ENCODE measurements at regions not wholly inside any gene's neighbourhood (a gene's known extent, or its start where the extent isn't known, plus 50 kb on each side); places are given as distances from the start of the nearest gene placed in this dataset.

DNA sequence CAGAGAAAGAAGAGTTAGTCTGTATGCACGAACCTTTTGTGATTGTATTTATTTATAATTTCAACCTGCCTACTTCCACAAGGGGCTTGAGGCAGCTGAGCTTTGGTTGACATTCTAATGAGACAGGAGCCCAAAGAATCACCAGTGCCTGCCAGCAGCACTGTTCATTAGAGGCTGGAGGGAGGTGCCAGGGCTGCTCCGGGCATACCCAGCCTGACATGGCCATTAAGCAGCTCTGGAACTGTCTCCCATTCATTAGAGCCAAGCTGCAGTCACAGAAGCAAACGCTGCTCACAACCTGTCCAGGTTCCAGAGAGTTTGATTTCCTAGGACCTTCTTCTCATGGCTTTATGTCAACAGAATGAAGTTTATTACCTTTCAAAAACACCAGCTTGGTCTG lies 425.5 kb downstream of the RFC3 start:
- Histone ChIP-seq H3K4ac (ENCODE audit: low read length) (no peak overlapping the region), H2AK5ac (ENCODE audit: low read depth, low read length) (no peak overlapping the region), H2BK12ac (ENCODE audit: low read length) (no peak overlapping the region), H2BK5ac (ENCODE audit: low read length) (no peak overlapping the region), H3K9me3 (replicated peaks in 1 of 2; ENCODE audit: control insufficient read depth in 2 of 2, insufficient read depth in 1 of 2, low read depth in 1 of 2, low read length in 2 of 2) (no peaks in the 10 kb centered on the region), H3K36me3 (replicated peaks in 1 of 2; ENCODE audit: control insufficient read depth in 2 of 2, insufficient read depth in 2 of 2, low read length in 2 of 2) (no peaks in the 10 kb centered on the region), H3K18ac (ENCODE audit: low read length) (peak overlapping the region; percentile 35), H2BK15ac (ENCODE audit: low read length) (no peak overlapping the region), H3K4me1 (ENCODE audit: control insufficient read depth in 2 of 2, insufficient read depth in 1 of 2, low read depth in 1 of 2, low read length in 2 of 2) (no peaks in the 10 kb centered on the region), H4K91ac (ENCODE audit: low read depth, low read length, poor library complexity) (no peak overlapping the region), H3K9ac (ENCODE audit: low read depth, low read length, poor library complexity) (no peak overlapping the region), H3K4me2 (ENCODE audit: insufficient read depth, low read length, poor library complexity, severe bottlenecking) (no peak overlapping the region), H2BK120ac (ENCODE audit: low read depth, low read length) (no peak overlapping the region), H3K4me3 (ENCODE audit: low read length in 2 of 2) (no peak overlapping the region), H2AFZ (ENCODE audit: low read length) (no peak overlapping the region), H4K8ac (ENCODE audit: low read depth, low read length) (no peak overlapping the region), H3K27me3 (ENCODE audit: control insufficient read depth in 3 of 3, insufficient read depth in 3 of 3, low read depth in 1 of 3, low read length in 3 of 3) (no peaks in the 10 kb centered on the region), H3K27ac (replicated peaks; ENCODE audit: low read length) (no peak overlapping the region), H3K14ac (ENCODE audit: low read length) (no peak overlapping the region), H3K23ac (ENCODE audit: low read depth, low read length, poor library complexity) (no peak overlapping the region), H3K79me1 (ENCODE audit: low read depth, low read length) (no peaks in the 10 kb centered on the region)
- no peak for DNase-seq (ENCODE audit: low spot score)
- WGBS, 2 donors (ENCODE audit: extremely low coverage in 2 of 2, insufficient read length in 2 of 2, insufficient replicate concordance in 1 of 2): no CpG with 5 or more reads among the region's 3 CpGs

DNA sequence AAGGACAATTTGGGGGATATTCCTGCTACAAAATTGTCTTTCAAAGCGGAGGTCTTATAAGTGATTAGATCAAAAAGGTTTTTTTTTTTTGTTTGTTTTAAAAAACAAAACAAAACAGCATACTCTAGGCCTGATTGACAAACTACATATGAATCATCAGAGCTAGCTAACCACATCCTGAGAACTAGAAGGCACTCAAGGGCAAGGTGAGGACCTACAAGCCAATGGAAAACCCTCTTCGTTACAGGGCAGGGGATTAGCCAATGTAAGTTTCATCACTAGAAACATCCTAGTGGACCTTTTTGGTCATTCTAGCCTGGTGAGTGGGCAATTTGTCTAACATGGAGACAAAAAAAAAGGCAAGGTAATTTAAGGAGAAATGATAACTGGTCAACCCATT lies 428.6 kb downstream of the RFC3 start:
- no peak overlapping the region for H4K91ac ChIP-seq (ENCODE audit: low read depth, low read length, poor library complexity)
- H3K36me3 ChIP-seq (replicated peaks in 1 of 2; ENCODE audit: control insufficient read depth in 2 of 2, insufficient read depth in 2 of 2, low read length in 2 of 2): no peaks in the 10 kb centered on the region
- no peak overlapping the region for H3K4ac ChIP-seq (ENCODE audit: low read length)
- H2BK15ac ChIP-seq (ENCODE audit: low read length): no peak overlapping the region
- H3K27ac ChIP-seq (replicated peaks; ENCODE audit: low read length): no peak overlapping the region
- no peak overlapping the region for H2AFZ ChIP-seq (ENCODE audit: low read length)
- no peaks in the 10 kb centered on the region for H3K9me3 ChIP-seq (replicated peaks in 1 of 2; ENCODE audit: control insufficient read depth in 2 of 2, insufficient read depth in 1 of 2, low read depth in 1 of 2, low read length in 2 of 2)
- H3K79me1 ChIP-seq (ENCODE audit: low read depth, low read length): no peaks in the 10 kb centered on the region
- H3K4me2 ChIP-seq (ENCODE audit: insufficient read depth, low read length, poor library complexity, severe bottlenecking): no peak overlapping the region
- H2BK12ac ChIP-seq (ENCODE audit: low read length): no peak overlapping the region
- no peak overlapping the region for H3K4me3 ChIP-seq (ENCODE audit: low read length in 2 of 2)
- no peak overlapping the region for H3K9ac ChIP-seq (ENCODE audit: low read depth, low read length, poor library complexity)
- H2BK5ac ChIP-seq (ENCODE audit: low read length): no peak overlapping the region
- no peak for DNase-seq (ENCODE audit: low spot score)
- H3K14ac ChIP-seq (ENCODE audit: low read length): no peak overlapping the region
- no peaks in the 10 kb centered on the region for H3K27me3 ChIP-seq (ENCODE audit: control insufficient read depth in 3 of 3, insufficient read depth in 3 of 3, low read depth in 1 of 3, low read length in 3 of 3)
- no peak overlapping the region for H2AK5ac ChIP-seq (ENCODE audit: low read depth, low read length)
- no peak overlapping the region for H4K8ac ChIP-seq (ENCODE audit: low read depth, low read length)
- H3K4me1 ChIP-seq (ENCODE audit: control insufficient read depth in 2 of 2, insufficient read depth in 1 of 2, low read depth in 1 of 2, low read length in 2 of 2): peaks cover 0 to 2% of the 10 kb centered on the region in 2 donors
- no peak overlapping the region for H3K23ac ChIP-seq (ENCODE audit: low read depth, low read length, poor library complexity)
- H2BK120ac ChIP-seq (ENCODE audit: low read depth, low read length): no peak overlapping the region
- no CpG with 5 or more reads among the region's 2 CpGs for WGBS, 2 donors (ENCODE audit: extremely low coverage in 2 of 2, insufficient read length in 2 of 2, insufficient replicate concordance in 1 of 2)
- H3K18ac ChIP-seq (ENCODE audit: low read length): no peak overlapping the region

GRCh38 chr13:34247596-34247995 lies 429.6 kb downstream of the RFC3 start:
- no peak overlapping the region for H3K4ac ChIP-seq (ENCODE audit: low read length)
- WGBS, 2 donors (ENCODE audit: extremely low coverage in 2 of 2, insufficient read length in 2 of 2, insufficient replicate concordance in 1 of 2): no CpG with 5 or more reads among the region's 1 CpG
- H3K18ac ChIP-seq (ENCODE audit: low read length): no peak overlapping the region
- no peak for DNase-seq (ENCODE audit: low spot score)
- H4K91ac ChIP-seq (ENCODE audit: low read depth, low read length, poor library complexity): no peak overlapping the region
- H3K14ac ChIP-seq (ENCODE audit: low read length): no peak overlapping the region
- H2BK120ac ChIP-seq (ENCODE audit: low read depth, low read length): no peak overlapping the region
- no peaks in the 10 kb centered on the region for H3K79me1 ChIP-seq (ENCODE audit: low read depth, low read length)
- no peak overlapping the region for H3K9ac ChIP-seq (ENCODE audit: low read depth, low read length, poor library complexity)
- no peak overlapping the region for H3K4me2 ChIP-seq (ENCODE audit: insufficient read depth, low read length, poor library complexity, severe bottlenecking)
- no peak overlapping the region for H2BK15ac ChIP-seq (ENCODE audit: low read length)
- no peaks in the 10 kb centered on the region for H3K36me3 ChIP-seq (replicated peaks in 1 of 2; ENCODE audit: control insufficient read depth in 2 of 2, insufficient read depth in 2 of 2, low read length in 2 of 2)
- no peak overlapping the region for H2AK5ac ChIP-seq (ENCODE audit: low read depth, low read length)
- no peak overlapping the region for H3K4me3 ChIP-seq (ENCODE audit: low read length in 2 of 2)
- no peaks in the 10 kb centered on the region for H3K9me3 ChIP-seq (replicated peaks in 1 of 2; ENCODE audit: control insufficient read depth in 2 of 2, insufficient read depth in 1 of 2, low read depth in 1 of 2, low read length in 2 of 2)
- no peak overlapping the region for H3K23ac ChIP-seq (ENCODE audit: low read depth, low read length, poor library complexity)
- no peak overlapping the region for H4K8ac ChIP-seq (ENCODE audit: low read depth, low read length)
- peaks cover 0 to 2% of the 10 kb centered on the region in 2 donors for H3K4me1 ChIP-seq (ENCODE audit: control insufficient read depth in 2 of 2, insufficient read depth in 1 of 2, low read depth in 1 of 2, low read length in 2 of 2)
- no peak overlapping the region for H2AFZ ChIP-seq (ENCODE audit: low read length)
- no peak overlapping the region for H2BK5ac ChIP-seq (ENCODE audit: low read length)
- no peaks in the 10 kb centered on the region for H3K27me3 ChIP-seq (ENCODE audit: control insufficient read depth in 3 of 3, insufficient read depth in 3 of 3, low read depth in 1 of 3, low read length in 3 of 3)
- H3K27ac ChIP-seq (replicated peaks; ENCODE audit: low read length): no peak overlapping the region
- no peak overlapping the region for H2BK12ac ChIP-seq (ENCODE audit: low read length)

GRCh38 chr13:34249546-34250039 lies 431.6 kb downstream of the RFC3 start:
- Histone ChIP-seq H2AK5ac (ENCODE audit: low read depth, low read length) (no peak overlapping the region), H3K4me1 (ENCODE audit: control insufficient read depth in 2 of 2, insufficient read depth in 1 of 2, low read depth in 1 of 2, low read length in 2 of 2) (peaks cover 0 to 2% of the 10 kb centered on the region in 2 donors), H2AFZ (ENCODE audit: low read length) (no peak overlapping the region), H3K23ac (ENCODE audit: low read depth, low read length, poor library complexity) (no peak overlapping the region), H3K36me3 (replicated peaks in 1 of 2; ENCODE audit: control insufficient read depth in 2 of 2, insufficient read depth in 2 of 2, low read length in 2 of 2) (no peaks in the 10 kb centered on the region), H3K4ac (ENCODE audit: low read length) (no peak overlapping the region), H4K8ac (ENCODE audit: low read depth, low read length) (no peak overlapping the region), H3K79me1 (ENCODE audit: low read depth, low read length) (no peaks in the 10 kb centered on the region), H3K9ac (ENCODE audit: low read depth, low read length, poor library complexity) (no peak overlapping the region), H2BK5ac (ENCODE audit: low read length) (no peak overlapping the region), H3K18ac (ENCODE audit: low read length) (no peak overlapping the region), H3K27me3 (ENCODE audit: control insufficient read depth in 3 of 3, insufficient read depth in 3 of 3, low read depth in 1 of 3, low read length in 3 of 3) (no peaks in the 10 kb centered on the region), H2BK12ac (ENCODE audit: low read length) (no peak overlapping the region), H3K9me3 (replicated peaks in 1 of 2; ENCODE audit: control insufficient read depth in 2 of 2, insufficient read depth in 1 of 2, low read depth in 1 of 2, low read length in 2 of 2) (no peaks in the 10 kb centered on the region), H2BK120ac (ENCODE audit: low read depth, low read length) (no peak overlapping the region), H3K4me3 (ENCODE audit: low read length in 2 of 2) (no peak overlapping the region), H4K91ac (ENCODE audit: low read depth, low read length, poor library complexity) (no peak overlapping the region), H3K4me2 (ENCODE audit: insufficient read depth, low read length, poor library complexity, severe bottlenecking) (no peak overlapping the region), H2BK15ac (ENCODE audit: low read length) (no peak overlapping the region), H3K14ac (ENCODE audit: low read length) (no peak overlapping the region), H3K27ac (replicated peaks; ENCODE audit: low read length) (no peak overlapping the region)
- no CpG with 5 or more reads among the region's 3 CpGs for WGBS, 2 donors (ENCODE audit: extremely low coverage in 2 of 2, insufficient read length in 2 of 2, insufficient replicate concordance in 1 of 2)
- no peak for DNase-seq (ENCODE audit: low spot score)

Data from neuronal stem cell (in vitro differentiated cells).